SK-N-SH (cell line): ENCODE measurements at regions not wholly inside any gene's neighbourhood (a gene's known extent, or its start where the extent isn't known, plus 50 kb on each side); places are given as distances from the start of the nearest gene placed in this dataset.

Experiments used
- CTCF ChIA-PET: fragments of 300-600, 350-600 bp; formaldehyde crosslinking; extraction: SDS; loops from one replicate; lab custom pipeline; 2021; lab: Yijun Ruan, JAX
- POLR2A ChIA-PET: fragments of 350-600 bp; sonication (Branson Sonifier 250); formaldehyde crosslinking; extraction: SDS; loops from one replicate; lab custom pipeline; 2020; ENCODE audit warnings: antibody characterized with exemption, inconsistent platforms; lab: Yijun Ruan, JAX
- DNase-seq: peaks from one replicate; pipeline ENCODE4 v3.0.0; 2012
- H2AFZ ChIP-seq: fragments of 200-600 bp; sonication (generic); 2 replicates; pipeline ENCODE4 v1.8.1; 2016; ENCODE audit warnings: antibody characterized with exemption, mild to moderate bottlenecking, low read depth
- H3F3A ChIP-seq: fragments of 200-600 bp; sonication (generic); replicated peaks from 2 replicates; pipeline ENCODE3; 2016; ENCODE audit warnings: antibody characterized with exemption, mild to moderate bottlenecking; ENCODE audit not compliant: insufficient read depth
- H3K27ac ChIP-seq, 2 experiments: fragments of 200-500 bp in 1 of 2; fragments of 200-600 bp in 1 of 2; sonication (Bioruptor generic) in 1 of 2; sonication (generic), shearing (Covaris generic) in 1 of 2; 2 replicates each; pipeline versions ENCODE4 v1.5.1 to v1.6.1; 2014 to 2016; ENCODE audit warnings: low read depth in 2 of 2, inconsistent platforms in 1 of 2, low read length in 1 of 2, mild to moderate bottlenecking in 1 of 2, mixed read lengths in 1 of 2
- H3K27me3 ChIP-seq: fragments of 200-600 bp; sonication (generic), shearing (Covaris generic); 2 replicates; pipeline ENCODE4 v1.6.1; 2016; ENCODE audit warnings: mixed run types; ENCODE audit not compliant: insufficient read depth
- H3K36me3 ChIP-seq, 2 experiments: fragments of 200-500 bp in 1 of 2; fragments of 200-600 bp in 1 of 2; sonication (Bioruptor generic) in 1 of 2; sonication (generic) in 1 of 2; replicated peaks in 1 of 2; 2 replicates each; pipeline versions ENCODE3 to v1.5.1; 2014 to 2016; ENCODE audit warnings: low read length in 1 of 2, mild to moderate bottlenecking in 1 of 2; ENCODE audit not compliant: insufficient read depth in 2 of 2, control insufficient read depth in 1 of 2
- H3K4me1 ChIP-seq, 2 experiments: fragments of 200-500 bp in 1 of 2; fragments of 200-600 bp in 1 of 2; sonication (Bioruptor generic) in 1 of 2; sonication (generic), shearing (Covaris generic) in 1 of 2; 2 replicates each; pipeline versions ENCODE4 v1.5.1 to v1.6.1; 2014 to 2016; ENCODE audit warnings: low read depth in 1 of 2, low read length in 1 of 2, mixed run types in 1 of 2; ENCODE audit not compliant: insufficient read depth in 2 of 2, control insufficient read depth in 1 of 2
- H3K4me2 ChIP-seq: fragments of 200-600 bp; sonication (generic), shearing (Covaris generic); 2 replicates; pipeline ENCODE4 v1.6.1; 2017; ENCODE audit warnings: mixed run types
- H3K4me3 ChIP-seq, 2 experiments: fragments of 200-500 bp in 1 of 2; fragments of 200-600 bp in 1 of 2; sonication (Bioruptor generic) in 1 of 2; sonication (generic), shearing (Covaris generic) in 1 of 2; 2 replicates each; pipeline versions ENCODE4 v1.5.1 to v1.8.1; 2014 to 2016; ENCODE audit warnings: low read depth in 2 of 2, inconsistent platforms in 1 of 2, low read length in 1 of 2, mild to moderate bottlenecking in 1 of 2, mixed read lengths in 1 of 2, moderate library complexity in 1 of 2
- H3K79me2 ChIP-seq: fragments of 200-600 bp; sonication (generic); 2 replicates; pipeline ENCODE4 v1.8.1; 2017; ENCODE audit warnings: mild to moderate bottlenecking; ENCODE audit not compliant: insufficient read depth
- H3K9ac ChIP-seq: fragments of 200-600 bp; sonication (generic); 2 replicates; pipeline ENCODE4 v1.6.1; 2017; ENCODE audit warnings: mixed run types
- H3K9me2 ChIP-seq: fragments of 200-600 bp; sonication (generic); 2 replicates; pipeline ENCODE4 v1.6.1; 2017; ENCODE audit warnings: mixed run types
- H3K9me3 ChIP-seq: fragments of 200-600 bp; sonication (generic); 2 replicates; pipeline ENCODE4 v1.6.1; 2017; ENCODE audit warnings: mixed run types, mild to moderate bottlenecking, moderate library complexity
- H4K20me1 ChIP-seq: fragments of 200-600 bp; sonication (generic); 2 replicates; pipeline ENCODE4 v1.6.1; 2017; ENCODE audit warnings: mild to moderate bottlenecking, mixed run types; ENCODE audit not compliant: insufficient read depth
- JUND ChIP-seq: IDR thresholded peaks from 2 replicates; pipeline ENCODE4 v1.4.0; 2012
- RCOR1 ChIP-seq: fragments of 150-350 bp; IDR thresholded peaks from 2 replicates; pipeline ENCODE4 v1.6.1; 2017; ENCODE audit warnings: antibody characterized with exemption, low read length
- TAF1 ChIP-seq: IDR thresholded peaks from 2 replicates; pipeline ENCODE4 v1.6.1; 2012; ENCODE audit warnings: low read depth, mild to moderate bottlenecking, low read length, moderate library complexity, borderline replicate concordance
- YY1 ChIP-seq: IDR thresholded peaks from 2 replicates; pipeline ENCODE4 v1.4.0; 2012; ENCODE audit warnings: low read depth, mild to moderate bottlenecking
- WGBS: methylation state at CpG from one replicate; pipeline ENCODE4 v1.1.6; 2017; ENCODE audit warnings: low lambda C conversion rate; 5-methylcytosine and 5-hydroxymethylcytosine counted together
- TF ChIP-seq, protein P1 (sequence below): fragments of 200-600 bp; sonication (generic); IDR thresholded peaks from 2 replicates; pipeline ENCODE4 v1.6.1; 2017; ENCODE audit warnings: antibody characterized with exemption, mild to moderate bottlenecking, moderate library complexity
- TF ChIP-seq, protein P2 (sequence below): IDR thresholded peaks from 2 replicates; pipeline ENCODE4 v1.4.0; 2012; ENCODE audit warnings: low read depth, borderline replicate concordance

DNA sequence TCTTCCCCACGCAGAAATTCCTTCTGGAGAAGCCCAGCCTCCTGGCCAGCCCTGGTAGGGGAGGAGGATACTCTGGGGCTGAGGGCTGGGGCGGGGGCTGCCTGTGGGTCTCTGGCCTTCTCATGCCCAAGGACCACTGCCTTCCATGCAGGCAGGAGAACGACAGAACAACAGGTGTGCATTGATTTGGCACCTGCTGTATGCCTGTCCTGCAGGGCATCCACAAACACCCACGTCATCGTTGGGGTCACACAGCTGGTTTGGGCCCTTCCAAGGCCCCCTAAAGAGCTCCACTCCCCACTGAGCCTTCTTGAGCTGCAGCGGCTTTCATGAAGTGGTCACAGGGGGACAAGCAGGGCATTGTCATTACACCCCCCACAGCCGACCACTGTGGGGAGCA, 60.4 kb downstream of the PHETA1 start:
- H3K4me2 ChIP-seq: no peak overlapping the region
- ChIA-PET CTCF (interaction anchor here (0.6 to 5.0 kb wide), 5 partner anchors 10 to 372 kb away, joined by 3 to 39 read pairs (median 4); no protein-coding TSS in a partner anchor), POLR2A (interaction anchor here (0.6 kb wide), 1 partner anchor 301 kb away, joined by 3 read pairs; no protein-coding TSS in a partner anchor)
- no peaks in the 10 kb centered on the region for H4K20me1 ChIP-seq
- no peak overlapping the region for H3K9ac ChIP-seq
- no peak overlapping the region for H3K4me3 ChIP-seq
- TF ChIP-seq, protein P1, sequence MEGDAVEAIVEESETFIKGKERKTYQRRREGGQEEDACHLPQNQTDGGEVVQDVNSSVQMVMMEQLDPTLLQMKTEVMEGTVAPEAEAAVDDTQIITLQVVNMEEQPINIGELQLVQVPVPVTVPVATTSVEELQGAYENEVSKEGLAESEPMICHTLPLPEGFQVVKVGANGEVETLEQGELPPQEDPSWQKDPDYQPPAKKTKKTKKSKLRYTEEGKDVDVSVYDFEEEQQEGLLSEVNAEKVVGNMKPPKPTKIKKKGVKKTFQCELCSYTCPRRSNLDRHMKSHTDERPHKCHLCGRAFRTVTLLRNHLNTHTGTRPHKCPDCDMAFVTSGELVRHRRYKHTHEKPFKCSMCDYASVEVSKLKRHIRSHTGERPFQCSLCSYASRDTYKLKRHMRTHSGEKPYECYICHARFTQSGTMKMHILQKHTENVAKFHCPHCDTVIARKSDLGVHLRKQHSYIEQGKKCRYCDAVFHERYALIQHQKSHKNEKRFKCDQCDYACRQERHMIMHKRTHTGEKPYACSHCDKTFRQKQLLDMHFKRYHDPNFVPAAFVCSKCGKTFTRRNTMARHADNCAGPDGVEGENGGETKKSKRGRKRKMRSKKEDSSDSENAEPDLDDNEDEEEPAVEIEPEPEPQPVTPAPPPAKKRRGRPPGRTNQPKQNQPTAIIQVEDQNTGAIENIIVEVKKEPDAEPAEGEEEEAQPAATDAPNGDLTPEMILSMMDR: no peak
- no peak for TF ChIP-seq YY1
- TF ChIP-seq, all 33 proteins: peak for 0
- no peaks in the 10 kb centered on the region for H3K27me3 ChIP-seq
- no peak overlapping the region for H3K27ac ChIP-seq
- H3K36me3 ChIP-seq: no peaks in the 10 kb centered on the region
- H3K79me2 ChIP-seq: no peaks in the 10 kb centered on the region
- H3K9me2 ChIP-seq: no peaks in the 10 kb centered on the region
- H3K9me3 ChIP-seq: peaks cover 9% of the 10 kb centered on the region; the same call in 1 of the 2 replicates
- no peak for DNase-seq
- WGBS: 34% methylated on average over 2 of the region's 7 CpGs
- H3F3A ChIP-seq: no peaks in the 10 kb centered on the region
- H2AFZ ChIP-seq: no peak overlapping the region
- no peaks in the 10 kb centered on the region for H3K4me1 ChIP-seq

DNA sequence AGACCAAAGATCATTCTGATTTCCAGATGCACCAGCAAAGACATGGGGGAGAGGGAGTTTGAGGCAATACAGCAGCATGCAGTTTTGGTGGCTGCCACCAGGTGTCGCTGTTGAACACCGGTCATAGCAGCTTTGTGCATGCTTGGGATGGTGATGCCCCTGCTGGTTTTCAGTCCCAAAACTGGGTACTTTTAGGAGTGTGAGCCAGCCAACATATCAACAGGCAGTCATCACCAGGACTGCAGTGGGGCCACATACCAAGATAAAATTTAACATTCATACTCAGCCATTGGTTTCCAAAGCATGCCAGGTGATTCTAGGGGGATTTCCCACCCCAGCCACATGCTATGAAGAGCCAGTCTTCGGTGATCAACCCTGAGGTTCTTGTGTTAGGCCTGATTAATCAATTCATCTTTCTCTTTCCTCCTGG, 64.2 kb downstream of the PHETA1 start:
- POLR2A ChIA-PET: no interaction called here
- no peaks in the 10 kb centered on the region; a peak in 1 of 4 replicates for H3K4me1 ChIP-seq
- DNase-seq: no peak
- no peak overlapping the region for H2AFZ ChIP-seq
- no peak overlapping the region for H3K4me2 ChIP-seq
- TF ChIP-seq TAF1 (no peak), RCOR1 (no peak), JUND (no peak)
- TF ChIP-seq, protein P2, sequence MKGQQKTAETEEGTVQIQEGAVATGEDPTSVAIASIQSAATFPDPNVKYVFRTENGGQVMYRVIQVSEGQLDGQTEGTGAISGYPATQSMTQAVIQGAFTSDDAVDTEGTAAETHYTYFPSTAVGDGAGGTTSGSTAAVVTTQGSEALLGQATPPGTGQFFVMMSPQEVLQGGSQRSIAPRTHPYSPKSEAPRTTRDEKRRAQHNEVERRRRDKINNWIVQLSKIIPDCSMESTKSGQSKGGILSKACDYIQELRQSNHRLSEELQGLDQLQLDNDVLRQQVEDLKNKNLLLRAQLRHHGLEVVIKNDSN: no peak
- TF ChIP-seq, protein P1: peak; percentile 68
- TF ChIP-seq, all 33 proteins: peak for 1
- Histone ChIP-seq H3K27ac (no peak overlapping the region), H3K27me3 (no peaks in the 10 kb centered on the region; the same call in 1 of the 2 replicates), H3K79me2 (no peaks in the 10 kb centered on the region), H3K36me3 (no peaks in the 10 kb centered on the region), H3K4me3 (no peak overlapping the region), H3F3A (no peaks in the 10 kb centered on the region), H4K20me1 (no peaks in the 10 kb centered on the region), H3K9me2 (no peaks in the 10 kb centered on the region), H3K9me3 (peaks cover 9% of the 10 kb centered on the region; the same call in 1 of the 2 replicates), H3K9ac (no peak overlapping the region)
- CTCF ChIA-PET: interaction anchor here (1.8 kb wide), 1 partner anchor 9 kb away, joined by 11 read pairs; no protein-coding TSS in a partner anchor
- WGBS: 79% methylated on average over 3 of the region's 3 CpGs
